ENCODE measurements at regions not wholly inside any gene's neighbourhood (a gene's known extent, or its start where the extent isn't known, plus 50 kb on each side); places are given as distances from the start of the nearest gene placed in this dataset.
"Not testable (repeated sequence)": the region's sequence is repeated elsewhere in the genome, so short reads cannot be mapped to it uniquely, and the experiment has no call there.

DNA sequence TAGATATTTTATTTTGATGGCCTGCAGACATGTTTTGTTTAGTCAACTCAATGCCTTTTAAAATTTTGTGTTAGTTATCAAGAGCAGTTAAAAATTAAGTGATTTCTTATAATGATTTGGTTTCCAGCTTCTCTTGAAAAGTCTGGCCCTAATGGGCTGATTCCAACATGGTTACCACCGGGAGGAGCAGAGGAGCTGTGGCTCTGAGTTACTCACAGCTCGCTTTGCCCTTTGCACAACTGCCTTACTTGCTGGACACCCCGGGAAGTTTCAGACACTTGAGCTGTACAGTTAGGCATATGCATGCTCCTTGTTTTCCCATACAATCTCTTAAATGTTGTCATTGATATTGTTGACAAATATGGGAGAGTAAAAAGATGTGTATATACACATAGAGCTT is 173.1 kb upstream of the MMS22L start:
- DNase-seq (ENCODE audit: low spot score): no peak

DNA sequence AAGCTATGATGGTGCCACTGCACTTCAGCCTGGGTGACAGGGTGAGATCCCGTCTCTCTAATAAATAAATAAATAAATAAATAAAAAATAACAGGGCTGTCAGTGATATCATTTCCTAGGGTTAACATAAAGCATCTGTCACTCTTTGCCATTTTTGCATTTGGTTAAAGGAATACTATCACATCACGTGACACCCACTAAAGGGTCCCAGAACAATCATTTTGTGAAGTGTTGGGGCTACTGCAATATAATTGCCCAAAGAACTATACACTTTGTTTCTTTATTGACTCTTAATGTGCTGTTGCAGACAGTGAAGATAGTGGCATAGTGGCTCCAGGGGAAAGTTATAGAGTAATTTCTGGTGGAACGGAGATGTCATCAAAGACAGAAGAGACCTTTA is 176.5 kb upstream of the MMS22L start:
- no peak for DNase-seq (ENCODE audit: low spot score)

DNA sequence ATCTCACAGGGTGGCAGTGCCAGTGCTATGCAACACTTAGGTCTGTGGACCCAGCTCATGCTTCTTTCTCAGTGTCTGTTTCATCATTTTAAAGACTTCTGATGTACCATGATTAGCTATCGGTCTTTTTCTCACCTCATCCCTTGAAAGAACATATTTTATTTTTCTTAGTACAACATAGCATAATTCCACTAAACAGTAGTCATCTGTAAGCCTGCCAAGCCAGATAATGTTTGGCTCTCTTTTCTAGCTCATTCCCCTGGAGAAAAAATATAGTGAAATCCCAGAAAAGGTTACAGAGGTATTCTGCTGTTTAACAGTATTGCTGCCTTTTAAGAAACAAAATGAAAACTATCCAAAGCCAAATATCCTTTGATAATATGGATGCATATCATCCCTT is 177.0 kb upstream of the MMS22L start:
- no peak for DNase-seq (ENCODE audit: low spot score)

DNA sequence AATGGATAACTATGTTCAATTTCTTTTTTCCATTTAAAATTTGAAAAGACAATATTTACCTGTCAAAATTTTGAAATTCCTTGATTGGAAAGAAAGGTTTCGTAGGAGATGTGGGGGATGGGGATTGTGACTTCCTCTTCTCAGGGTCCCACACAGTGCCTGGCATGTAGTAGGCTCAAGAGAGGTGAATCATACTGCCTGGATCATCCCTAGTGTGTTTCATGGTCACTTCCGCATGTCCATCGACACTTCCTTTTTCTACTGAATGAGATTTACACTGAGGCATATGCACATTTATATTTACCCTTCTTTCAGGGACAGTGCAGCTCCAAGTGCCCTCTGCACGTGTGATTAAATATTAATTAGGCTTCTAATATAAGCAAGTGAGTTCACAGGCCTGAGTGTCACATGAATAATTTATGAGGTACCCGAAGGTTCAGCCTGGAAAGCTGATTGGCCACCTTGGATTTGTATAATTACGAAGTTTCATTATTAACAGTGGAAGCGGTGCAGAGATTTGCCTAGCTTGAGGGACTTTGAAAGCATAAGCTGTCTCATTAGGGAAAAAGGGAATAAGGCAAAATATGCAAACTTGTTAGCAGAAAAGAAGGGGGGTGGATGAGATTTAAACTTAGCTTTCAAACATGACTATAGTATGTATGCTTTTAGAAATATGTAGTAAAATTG is 177.5 kb upstream of the MMS22L start:
- DNase-seq (ENCODE audit: low spot score): no peak

DNA sequence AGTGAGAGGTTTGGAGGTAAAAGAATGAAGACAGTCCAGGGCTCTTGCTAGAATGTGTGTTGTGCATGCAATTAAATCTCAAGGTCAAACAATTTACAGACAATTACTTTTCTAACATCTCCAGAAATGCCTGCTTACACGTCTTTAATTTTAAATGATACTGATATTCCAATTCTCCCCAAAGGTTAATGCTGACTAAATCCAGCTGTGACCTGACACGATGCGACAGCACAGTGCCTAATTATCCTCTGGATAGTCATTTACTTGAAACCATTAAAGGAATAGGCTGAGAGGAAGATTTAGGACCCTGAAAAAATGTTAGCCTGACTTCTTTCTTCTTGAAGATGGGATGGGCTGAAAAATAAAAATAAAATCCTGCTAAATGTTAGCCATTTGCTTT is 178.2 kb upstream of the MMS22L start:
- DNase-seq (ENCODE audit: low spot score): no peak

DNA sequence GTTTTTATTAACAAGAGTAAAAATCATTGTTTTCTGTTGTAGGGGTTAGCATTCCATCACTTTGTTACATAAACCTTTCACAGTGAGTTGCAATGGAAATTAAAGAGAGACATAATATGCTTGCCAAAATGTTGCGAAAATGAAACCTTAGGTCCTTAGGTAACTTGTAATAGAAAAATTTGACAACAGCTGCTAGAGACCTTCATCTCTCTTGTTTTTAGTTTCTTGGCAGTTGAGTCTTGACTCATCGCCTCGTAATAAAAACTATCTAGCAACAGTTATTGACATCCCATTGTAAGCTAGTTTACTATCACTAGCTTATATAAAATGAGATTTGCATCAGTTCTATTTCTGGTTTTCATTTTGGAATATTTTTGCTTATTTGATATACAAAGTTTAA is 179.0 kb upstream of the MMS22L start:
- DNase-seq (ENCODE audit: low spot score): no peak

DNA sequence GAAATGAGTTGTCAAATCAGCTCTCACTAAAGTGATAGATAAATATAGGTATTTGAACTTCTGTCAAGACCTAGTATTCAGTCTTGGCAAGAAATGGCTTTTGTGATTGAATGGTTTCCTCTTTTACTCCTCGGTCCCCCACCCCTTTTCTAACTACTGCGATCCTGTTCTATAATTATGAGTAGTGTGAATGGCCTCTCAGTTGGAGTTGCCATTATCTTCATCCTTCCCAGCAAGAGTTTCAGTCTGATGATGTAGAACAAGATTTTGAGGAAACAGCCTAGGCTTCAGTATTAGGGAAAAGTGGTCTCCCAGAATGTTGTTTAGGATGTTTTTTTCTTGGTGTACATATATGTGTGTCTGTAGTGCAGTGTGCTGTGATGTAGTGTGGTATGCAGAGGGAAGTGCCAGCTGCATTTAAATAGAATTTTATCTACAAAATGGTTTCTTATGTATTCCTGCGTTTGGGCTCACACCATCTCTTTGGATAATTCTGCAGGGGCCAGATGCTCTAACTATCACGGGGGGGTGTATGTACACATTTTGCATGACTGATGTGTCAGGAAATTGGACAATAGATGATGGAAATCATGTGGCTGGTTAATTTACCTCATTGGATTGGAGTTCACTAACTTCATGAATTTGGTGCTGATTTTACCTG is 180.1 kb upstream of the MMS22L start:
- no peak for DNase-seq (ENCODE audit: low spot score)

DNA sequence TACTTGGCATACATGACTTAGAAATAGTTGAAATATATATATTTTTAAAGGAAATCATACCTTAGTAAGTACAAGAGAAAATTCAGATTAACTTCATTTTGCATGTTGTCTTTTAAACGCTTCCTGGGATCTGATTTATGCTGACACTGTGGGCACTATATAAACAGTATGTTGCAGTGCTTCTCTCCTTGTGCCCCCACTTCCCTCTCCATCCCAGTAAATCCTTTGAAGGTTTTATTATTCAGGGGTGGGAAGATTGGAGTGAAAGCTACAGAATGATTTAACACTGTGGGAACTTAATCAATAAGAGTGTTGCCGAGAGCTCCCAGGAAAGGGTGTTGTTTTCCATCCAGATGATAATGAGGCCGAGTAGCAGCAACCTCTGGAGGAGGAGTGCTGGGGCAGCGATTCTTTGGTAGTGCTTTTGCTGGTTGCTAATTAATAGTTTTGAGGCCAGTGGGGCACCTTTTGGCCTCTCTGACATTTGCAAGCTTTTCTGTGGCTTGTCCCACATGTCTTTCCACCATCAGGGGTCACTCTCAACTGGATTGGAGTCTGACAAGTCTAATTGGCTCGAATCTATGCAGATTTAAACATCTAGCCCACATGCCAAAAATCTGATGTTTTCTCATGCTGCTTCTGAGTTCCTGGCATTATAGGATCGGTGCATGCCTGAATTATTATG is 183.0 kb upstream of the MMS22L start:
- DNase-seq (ENCODE audit: low spot score): no peak

DNA sequence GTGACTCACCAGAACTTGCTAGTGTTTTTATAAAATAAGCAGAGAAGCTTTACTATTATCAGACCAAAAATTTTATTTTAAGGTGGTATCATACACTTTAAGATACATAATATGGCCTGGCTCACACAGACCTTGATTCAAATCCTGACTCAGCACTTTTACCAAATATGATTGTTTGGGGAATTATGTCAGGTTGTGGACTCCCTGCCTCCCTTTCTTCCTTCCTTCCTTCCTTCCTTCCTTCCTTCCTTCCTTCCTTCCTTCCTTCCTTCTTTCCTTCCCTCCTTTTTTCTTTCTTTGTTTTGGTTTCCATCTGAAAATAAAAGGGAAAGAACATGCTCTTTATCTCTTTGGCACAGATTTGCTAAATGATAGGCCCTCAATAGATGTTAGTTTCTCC is 186.0 kb upstream of the MMS22L start:
- DNase-seq (ENCODE audit: low spot score): no peak

DNA sequence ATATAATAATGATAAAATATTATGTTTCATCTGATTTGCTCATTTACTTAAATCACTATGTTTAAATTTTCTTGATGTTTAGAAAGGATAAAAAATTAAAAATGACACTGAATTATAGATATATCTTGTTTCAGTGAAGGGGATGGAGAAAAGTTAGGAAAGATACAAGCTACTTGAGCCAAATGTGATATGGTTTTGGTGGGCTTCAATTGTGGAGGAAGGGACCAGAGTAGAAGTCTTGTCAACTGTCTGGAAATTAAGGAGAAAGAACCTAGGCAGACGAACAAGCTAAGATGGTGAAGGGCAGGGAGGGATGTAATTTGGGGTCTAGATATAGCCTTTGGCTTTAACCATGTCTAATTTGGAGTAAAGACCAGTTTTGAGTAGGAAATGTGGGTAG is 186.4 kb upstream of the MMS22L start:
- DNase-seq (ENCODE audit: low spot score): no peak

DNA sequence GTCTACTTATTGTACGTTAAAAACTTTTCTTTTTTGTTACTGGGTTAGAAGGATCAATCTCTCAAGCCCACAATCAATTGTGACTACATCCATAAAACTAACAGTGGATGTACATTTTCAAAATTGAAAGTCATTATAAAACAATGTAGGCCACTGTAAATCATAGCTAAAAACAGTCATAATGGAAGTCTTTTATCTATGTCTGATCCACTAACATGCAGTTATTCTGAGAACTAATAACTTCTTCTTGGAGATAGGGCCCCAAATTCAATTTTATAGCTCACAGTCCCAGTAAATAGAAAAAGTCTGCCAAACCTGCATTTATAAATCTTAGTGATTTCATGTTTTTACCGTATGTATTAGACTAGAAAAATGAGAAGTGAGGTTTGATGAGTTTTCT is 187.3 kb upstream of the MMS22L start:
- DNase-seq (ENCODE audit: low spot score): no peak

DNA sequence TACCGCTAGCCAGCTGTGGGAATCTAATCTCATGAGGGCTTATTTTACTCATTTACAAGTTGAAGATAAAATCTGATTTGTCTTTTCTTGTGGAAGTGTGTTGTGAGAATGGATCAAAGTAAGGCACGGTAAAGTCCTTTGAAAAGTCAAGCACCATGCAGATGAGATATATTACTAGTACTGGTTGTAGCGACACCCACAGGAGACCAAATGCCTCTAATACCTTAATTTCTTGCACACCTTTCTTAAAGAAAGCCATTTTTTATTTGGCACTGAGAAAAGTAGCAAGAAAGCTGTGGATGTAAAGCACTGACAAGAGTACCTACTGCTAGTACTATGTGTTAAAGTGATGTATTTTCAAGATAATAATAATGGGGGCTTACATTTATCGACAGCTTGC is 191.0 kb upstream of the MMS22L start:
- no peak for DNase-seq (ENCODE audit: low spot score)

DNA sequence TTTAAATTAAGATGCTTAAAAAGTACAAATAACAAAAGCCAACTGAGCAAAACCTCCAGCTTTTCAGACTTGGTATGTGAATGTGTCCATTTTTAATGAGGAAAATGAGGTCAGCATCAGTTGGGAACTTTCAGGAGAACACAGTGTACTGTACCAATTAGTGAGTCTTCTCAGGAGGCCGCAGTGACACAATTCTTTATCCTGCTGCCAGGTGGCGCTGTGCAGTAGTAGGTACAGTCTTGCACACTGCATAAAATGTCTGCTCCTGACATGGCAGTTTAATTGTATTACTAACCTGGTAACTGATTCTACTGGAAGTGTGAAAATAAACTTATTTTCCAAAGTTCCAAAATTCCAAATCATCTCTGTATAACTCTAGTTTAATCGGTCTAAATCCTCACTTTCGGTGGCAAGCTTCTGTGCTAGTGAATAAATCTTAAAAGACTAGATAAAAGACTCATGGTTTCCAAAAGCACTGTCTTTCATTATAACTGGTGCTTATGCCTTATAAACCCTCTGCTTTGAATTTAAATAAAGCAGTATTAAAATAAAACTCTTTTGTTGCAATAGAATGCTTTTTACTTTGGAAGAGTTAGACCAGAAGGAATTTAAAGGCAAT is 214.8 kb upstream of the MMS22L start:
- peak; percentile 57 for DNase-seq (ENCODE audit: low spot score)

DNA sequence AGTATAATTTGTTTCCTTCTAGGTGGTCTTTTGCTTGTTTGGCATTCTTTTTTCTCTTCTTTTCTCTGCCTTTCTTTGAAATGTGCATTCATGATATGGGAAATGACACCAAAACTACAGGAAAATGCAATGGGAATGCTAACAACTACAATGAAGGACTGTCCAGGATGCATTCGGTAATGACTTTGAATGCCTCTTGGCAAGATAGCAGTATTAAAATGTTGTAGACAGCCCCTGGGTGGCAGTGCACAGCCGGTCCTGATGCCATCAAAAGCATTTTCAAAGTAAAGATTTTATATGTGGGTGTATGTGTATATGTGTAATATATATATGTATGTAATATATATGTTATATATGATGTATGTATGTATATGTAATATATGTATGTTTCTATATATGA is 218.8 kb upstream of the MMS22L start:
- DNase-seq (ENCODE audit: low spot score): no peak

DNA sequence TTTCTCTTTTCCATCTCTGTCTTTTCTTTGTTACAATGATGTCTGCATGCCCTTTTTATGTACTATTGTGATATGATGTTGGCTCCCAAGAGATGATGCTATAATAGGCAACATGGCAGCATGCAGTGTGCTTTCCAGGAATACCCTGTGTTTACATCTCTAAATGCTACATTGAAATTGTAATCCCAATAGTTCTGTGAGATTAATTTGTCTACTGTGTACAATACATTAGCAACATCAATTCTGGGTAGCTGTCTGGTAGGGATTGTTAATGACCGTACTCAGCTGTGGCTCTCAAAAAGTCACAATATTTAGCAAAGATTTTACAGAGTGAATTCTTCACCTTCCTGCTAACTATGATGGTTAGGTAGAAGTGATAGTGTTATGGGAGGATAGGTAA is 225.6 kb upstream of the MMS22L start:
- DNase-seq (ENCODE audit: low spot score): no peak

DNA sequence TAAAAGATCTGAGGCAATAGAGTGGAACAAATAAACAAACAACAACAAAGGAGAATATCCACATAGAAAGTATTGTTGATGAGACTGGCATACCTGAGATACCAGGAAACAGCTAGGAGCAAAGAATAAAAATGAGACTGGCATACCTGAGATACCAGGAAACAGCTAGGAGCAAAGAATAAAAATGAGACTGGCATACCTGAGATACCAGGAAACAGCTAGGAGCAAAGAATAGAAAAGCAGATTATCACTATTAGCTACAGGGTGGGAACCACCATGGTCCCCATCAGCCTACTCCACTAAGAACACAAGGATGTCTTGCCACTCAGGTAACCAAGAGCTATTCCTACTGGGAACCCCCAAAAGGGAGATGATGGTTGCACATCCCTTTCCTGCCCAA is 230.2 kb upstream of the MMS22L start:
- not testable (repeated sequence) for DNase-seq (ENCODE audit: low spot score)

DNA sequence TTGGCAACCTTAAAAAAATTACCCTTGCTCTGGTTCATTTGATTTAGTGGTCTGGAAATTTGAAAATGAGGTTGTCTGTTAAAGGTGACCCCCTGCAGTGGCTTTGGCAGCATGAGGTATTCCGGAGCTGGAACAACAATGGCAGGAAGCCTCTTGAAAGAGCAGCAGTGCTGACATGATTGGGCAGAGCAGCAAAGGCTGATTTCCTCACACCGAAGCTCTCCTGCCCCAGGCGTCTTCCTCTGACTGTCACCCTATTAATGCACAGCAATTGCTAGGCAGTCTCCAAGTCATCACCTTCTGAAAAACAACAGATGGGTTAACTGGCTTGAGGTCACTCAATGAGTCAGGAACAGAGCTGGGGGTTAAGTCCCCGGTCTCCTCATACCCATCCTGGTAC is 241.8 kb upstream of the MMS22L start:
- DNase-seq (ENCODE audit: low spot score): no peak

DNA sequence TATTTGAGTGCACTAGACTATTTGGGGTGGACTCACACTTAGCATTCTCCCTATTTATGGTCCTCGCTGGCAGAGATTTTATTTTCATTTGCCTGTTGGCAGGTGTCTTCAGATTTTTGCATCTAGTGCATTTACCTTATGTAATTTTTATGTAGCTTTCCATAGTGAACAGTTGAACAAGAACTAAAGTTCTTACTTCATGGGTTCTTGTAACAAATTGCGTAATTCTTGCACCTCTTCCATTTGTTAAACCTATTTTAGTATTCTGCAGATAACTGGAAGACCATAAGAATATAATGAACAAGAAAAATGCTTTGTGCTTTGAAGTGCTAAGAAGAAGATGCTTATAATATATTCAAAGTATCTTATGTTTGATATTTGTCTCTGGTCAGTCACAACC is 252.8 kb upstream of the MMS22L start:
- no peak for DNase-seq (ENCODE audit: low spot score)

DNA sequence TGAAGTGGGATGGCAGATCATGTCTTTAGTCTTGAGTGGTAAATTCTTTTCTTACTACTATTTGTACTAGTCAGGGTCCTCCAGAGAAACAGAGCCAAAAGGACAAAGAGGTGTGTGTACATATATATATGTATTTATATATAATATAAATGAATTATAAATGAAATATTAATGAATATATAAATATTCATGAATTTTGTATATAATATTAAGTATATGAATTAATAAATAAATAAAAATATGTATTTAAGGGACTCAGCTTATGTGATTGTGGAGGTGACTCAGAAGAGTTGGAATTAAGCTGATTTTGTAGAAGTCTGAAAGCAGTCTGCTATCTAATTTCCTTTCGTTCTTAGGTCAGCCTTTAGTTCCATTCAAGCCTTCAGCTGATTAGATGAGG is 265.3 kb upstream of the MMS22L start:
- no peak for DNase-seq (ENCODE audit: low spot score)

DNA sequence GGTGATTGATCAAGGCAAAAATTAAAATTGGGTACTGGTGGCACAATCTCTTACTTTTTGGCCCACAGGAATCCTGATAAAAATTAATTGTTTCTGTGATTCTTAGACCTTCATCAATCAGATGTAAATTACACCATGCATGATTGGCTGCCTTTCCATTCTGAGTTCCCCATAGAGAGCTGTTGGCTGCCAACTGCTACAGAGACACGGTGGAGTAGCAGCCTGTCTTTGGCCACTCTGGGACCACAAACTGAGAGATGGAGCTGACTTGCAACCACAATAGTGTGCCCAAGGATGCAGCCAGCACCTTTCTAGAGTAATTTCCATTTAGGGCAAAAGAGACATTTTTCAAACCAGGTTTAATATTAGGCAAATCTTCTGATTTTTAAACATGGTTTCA is 274.3 kb upstream of the MMS22L start:
- no peak for DNase-seq (ENCODE audit: low spot score)

DNA sequence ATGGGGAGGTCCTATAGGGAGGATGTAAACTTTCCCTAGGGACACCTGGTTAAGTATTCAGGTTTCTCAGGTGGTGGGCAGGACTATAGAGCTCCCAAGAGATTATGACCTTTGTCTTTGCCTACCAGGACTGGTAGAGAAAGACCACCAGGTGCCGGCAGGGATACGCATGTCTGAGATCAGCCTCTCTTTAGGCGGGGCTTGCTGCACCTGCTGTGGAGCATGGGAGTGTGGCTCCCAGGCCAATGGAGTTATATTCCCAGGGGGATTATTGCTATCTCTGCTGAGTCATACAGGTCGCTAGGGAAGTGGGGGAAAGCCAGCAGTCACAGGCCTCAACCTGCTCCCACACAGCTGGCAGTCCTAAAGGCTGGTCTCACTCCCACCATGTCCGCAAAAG is 280.5 kb upstream of the MMS22L start:
- no peak for DNase-seq (ENCODE audit: low spot score)

DNA sequence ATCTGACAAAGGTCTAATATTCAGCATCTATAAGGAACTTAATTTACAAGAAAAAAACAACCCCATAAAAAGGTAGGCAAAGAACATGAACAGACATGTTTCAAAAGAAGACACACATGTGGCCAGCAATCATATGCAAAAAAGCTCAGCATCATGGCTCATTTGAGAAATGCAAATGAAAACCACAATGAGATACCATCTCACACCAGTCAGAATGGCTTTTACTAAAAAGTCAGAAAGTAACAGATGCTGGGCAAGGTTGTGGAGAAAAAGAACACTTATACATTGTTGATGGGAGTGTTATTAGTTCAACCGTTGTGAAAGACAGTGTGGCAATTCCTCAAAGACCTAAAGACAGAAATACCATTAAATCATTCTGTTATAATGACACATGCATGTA is 289.9 kb upstream of the MMS22L start:
- no peak for DNase-seq (ENCODE audit: low spot score)

DNA sequence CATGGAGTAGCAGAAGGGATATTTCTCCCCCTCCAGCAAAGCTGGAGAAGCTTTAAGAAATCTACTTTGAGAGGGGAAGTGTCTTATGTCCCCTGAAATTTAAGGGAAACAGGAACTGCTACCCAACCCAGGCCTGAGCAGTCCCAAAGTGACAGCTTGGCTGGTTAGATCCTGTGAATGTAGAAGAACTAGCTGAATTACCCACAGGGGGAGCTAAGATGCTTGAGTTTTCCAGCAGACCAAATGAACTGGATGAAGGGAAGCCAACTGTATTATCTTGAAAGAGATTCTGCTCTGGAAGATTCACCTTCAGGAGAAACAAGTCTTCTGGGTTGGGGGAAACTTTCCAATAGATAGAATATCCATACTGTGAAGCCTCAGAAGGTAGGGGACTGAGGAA is 303.3 kb upstream of the MMS22L start:
- no peak for DNase-seq (ENCODE audit: low spot score)

Measured in CD4-positive, alpha-beta T cell treated with Interleukin-15 for 4 hours (primary cell).